GM13976 (cell line): ENCODE measurements at regions not wholly inside any gene's neighbourhood (a gene's known extent, or its start where the extent isn't known, plus 50 kb on each side); places are given as distances from the start of the nearest gene placed in this dataset.

Experiments used
- DNase-seq: peaks from one replicate; pipeline ENCODE4 v3.0.0; 2012; ENCODE audit warnings: low spot score
- in situ Hi-C: fragments of 300-500 bp; cut with MboI; formaldehyde crosslinking; loops from one replicate; pipeline ENCODE4 v1.12.0; 2022; ENCODE audit warnings: low sequenced_read_pairs, mixed read lengths, inconsistent platforms; ENCODE audit not compliant: unreplicated experiment
- TF ChIP-seq, protein P1 (sequence below): IDR thresholded peaks from 2 replicates; pipeline ENCODE4 v1.5.1; 2012; ENCODE audit warnings: borderline replicate concordance, mild to moderate bottlenecking; ENCODE audit not compliant: insufficient read depth; ENCODE audit errors: extremely low read depth, missing control alignments, control extremely low read depth

DNA sequence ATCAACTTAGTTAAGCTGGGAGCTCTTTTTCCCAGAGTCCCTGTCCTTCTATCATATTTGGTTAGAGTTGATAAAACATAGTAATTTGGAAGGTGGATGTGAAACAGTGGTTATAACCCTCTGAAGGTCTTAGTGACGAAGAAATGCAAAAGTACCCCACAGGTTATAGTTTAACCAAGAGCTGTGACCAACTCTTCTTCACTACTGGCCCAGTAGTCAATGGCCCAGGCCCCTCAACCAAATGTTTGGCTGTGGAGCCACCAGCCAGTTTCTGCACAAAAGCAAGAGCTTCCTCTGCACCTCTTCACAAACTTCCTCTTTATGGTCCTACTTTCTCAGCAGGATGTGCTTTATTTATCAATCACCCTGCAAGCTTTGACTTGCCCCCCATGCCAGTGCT is 132.6 kb downstream of the BMP4 start:
- DNase-seq: no peak
- TF ChIP-seq, protein P1, sequence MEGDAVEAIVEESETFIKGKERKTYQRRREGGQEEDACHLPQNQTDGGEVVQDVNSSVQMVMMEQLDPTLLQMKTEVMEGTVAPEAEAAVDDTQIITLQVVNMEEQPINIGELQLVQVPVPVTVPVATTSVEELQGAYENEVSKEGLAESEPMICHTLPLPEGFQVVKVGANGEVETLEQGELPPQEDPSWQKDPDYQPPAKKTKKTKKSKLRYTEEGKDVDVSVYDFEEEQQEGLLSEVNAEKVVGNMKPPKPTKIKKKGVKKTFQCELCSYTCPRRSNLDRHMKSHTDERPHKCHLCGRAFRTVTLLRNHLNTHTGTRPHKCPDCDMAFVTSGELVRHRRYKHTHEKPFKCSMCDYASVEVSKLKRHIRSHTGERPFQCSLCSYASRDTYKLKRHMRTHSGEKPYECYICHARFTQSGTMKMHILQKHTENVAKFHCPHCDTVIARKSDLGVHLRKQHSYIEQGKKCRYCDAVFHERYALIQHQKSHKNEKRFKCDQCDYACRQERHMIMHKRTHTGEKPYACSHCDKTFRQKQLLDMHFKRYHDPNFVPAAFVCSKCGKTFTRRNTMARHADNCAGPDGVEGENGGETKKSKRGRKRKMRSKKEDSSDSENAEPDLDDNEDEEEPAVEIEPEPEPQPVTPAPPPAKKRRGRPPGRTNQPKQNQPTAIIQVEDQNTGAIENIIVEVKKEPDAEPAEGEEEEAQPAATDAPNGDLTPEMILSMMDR: no peak
- in situ Hi-C loops: no loop called here

DNA sequence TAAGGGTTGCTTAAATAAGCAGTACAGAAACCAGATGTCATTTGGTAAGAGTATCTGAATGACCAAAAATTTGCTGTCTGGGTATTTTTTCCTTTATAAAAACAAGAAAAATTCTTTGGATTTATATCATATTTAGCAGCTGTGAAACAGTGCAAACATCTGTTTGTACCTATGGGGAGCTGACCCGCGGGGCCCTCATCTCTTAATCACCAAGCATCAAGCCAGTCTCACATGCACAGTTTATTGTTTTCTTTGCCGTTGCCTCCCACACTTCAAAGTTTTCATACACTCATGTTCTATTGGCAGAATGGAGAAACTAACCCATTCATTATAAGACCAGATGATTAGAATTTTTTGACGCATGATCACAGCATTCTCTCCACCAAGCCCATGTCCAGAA is 142.2 kb downstream of the BMP4 start:
- TF ChIP-seq, protein P1: no peak
- in situ Hi-C loops: no loop called here
- no peak for DNase-seq

DNA sequence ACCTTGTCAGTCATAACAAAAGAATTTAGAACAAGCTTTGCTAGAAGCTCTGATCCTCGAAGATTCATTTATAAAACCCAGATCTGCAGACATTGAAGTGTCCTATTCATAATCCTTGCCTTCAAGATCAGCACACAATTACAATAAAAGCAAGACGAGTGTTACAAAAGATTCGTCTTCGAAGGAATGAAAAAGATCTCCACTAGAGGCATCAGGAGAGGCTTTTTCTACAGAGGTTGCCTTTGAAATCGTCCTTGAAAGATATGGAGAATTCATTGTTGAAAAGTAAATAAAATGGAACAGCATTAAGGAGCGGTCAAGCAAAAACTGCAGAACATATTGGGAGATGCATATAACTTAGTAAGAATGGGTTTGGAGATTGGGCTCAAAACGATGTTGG is 146.4 kb downstream of the BMP4 start:
- TF ChIP-seq, protein P1: no peak
- in situ Hi-C loops: no loop called here
- no peak for DNase-seq

DNA sequence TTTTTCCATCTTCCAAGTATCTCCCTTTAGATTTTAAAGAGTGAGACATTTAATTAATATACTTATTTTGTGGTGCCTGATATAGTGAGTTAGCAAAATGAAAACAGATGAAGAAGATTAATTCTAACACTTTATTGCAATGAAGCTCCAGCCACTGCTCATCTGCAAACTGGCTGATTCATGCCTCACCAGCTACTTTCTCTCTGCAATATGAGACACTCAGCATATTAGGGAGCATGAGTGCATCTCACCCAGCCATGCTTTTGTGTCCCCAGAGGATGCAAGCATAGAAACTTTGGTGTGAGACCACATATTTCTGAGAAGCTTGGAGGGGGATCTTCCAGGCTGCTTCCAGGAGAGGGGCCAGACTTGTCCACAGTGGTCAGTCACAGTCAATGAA is 148.6 kb downstream of the BMP4 start:
- in situ Hi-C loops: no loop called here
- DNase-seq: no peak
- TF ChIP-seq, protein P1: no peak

DNA sequence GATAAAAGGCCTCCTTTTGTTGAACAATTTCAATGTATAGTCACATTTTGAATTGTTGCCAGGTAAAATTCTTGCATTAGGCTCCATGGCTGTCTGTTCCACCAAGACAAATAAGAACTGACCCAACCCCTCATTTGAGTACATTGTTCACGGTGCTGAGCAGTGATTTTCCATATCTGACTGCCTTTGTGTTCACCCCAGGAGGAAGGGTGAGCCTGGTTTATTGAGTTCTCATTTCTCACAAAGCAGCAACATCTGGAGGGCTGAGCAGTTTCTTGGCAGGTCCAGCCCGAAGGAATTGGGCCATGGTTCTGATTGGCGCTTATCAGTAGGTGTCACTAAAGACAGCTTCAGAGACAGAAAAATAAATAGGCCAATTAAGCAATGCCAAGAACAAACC is 149.1 kb downstream of the BMP4 start:
- in situ Hi-C loops: no loop called here
- DNase-seq: no peak
- TF ChIP-seq, protein P1: no peak

DNA sequence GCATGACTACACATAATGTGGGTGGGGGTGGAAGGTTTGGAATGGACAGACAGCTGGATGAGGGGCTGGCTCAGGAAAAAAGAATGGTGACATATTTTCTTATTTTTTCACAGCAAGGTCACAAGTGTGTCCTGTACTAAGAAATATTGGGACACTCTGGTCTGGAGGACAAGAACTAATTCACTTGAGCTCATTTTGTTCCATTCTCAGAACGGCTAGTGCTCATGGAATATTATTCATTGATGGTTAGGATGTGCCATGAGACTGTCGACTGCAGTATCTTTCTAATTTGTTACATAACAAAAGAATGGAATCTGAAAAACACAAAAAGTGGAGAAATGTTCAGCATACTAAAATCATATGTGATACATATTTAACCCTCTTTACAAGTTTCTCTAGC is 149.5 kb downstream of the BMP4 start:
- in situ Hi-C loops: no loop called here
- TF ChIP-seq, protein P1: no peak
- DNase-seq: no peak

DNA sequence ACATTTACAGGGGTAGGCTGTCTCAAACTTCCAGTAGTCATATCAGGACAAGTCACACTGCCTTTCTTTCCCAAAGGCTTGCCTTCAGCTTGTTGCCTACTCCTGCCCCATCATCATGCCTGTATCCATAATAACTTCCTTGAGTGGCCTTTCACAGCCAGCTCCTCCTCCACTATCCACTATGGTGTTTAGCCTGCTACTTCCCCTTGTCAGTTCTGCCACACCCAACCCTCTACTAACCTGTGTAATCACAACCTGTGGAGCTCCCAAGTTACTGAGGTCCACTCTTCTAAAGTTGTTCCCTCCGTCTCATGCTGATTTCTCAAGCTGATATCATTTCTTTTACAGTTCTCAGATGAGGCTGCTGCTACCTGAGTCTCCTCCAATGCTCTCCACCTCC is 159.9 kb downstream of the BMP4 start:
- in situ Hi-C loops: no loop called here
- DNase-seq: no peak
- TF ChIP-seq, protein P1: no peak
